GM21737 (cell line): ENCODE measurements at regions not wholly inside any gene's neighbourhood (a gene's known extent, or its start where the extent isn't known, plus 50 kb on each side); places are given as distances from the start of the nearest gene placed in this dataset.

Experiments used
- ATAC-seq: cut with Tn5 transposase; IDR thresholded peaks from one replicate; pipeline ENCODE4 v1.9.1; 2021; ENCODE audit warnings: mild to moderate bottlenecking, moderate library complexity; ENCODE audit not compliant: unreplicated experiment

GRCh38 chr5:60386436-60387050, 313.4 kb downstream of the DEPDC1B start:
- ATAC-seq, result no peak

- no peak for ATAC-seq
Measured at GRCh38 chr5:60382716-60383115, 317.2 kb downstream of the DEPDC1B start.

DNA sequence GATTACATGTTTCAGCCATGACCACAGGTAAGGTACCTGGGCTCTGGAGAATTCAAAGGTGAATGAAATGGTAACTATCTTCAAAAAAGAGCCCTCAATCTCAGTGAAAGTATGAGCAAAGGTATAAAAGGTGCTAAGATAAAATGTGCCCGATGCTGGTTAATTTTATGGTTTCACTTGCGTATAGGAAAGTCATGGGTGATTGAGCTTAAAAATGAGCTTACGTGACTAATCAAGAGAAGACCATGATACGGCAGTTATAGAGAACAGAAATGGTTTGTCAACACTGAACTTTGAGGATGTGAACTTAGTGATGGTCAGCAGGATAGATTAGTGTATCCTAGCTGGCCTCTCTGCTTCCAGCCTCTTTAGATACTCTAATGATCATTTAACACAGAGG, 320.1 kb downstream of the DEPDC1B start:
- no peak for ATAC-seq

- ATAC-seq, result no peak
Measured at GRCh38 chr5:60377826-60378225, 322.1 kb downstream of the DEPDC1B start.

GRCh38 chr5:60376860-60377259, 323.1 kb downstream of the DEPDC1B start:
- ATAC-seq, result no peak

DNA sequence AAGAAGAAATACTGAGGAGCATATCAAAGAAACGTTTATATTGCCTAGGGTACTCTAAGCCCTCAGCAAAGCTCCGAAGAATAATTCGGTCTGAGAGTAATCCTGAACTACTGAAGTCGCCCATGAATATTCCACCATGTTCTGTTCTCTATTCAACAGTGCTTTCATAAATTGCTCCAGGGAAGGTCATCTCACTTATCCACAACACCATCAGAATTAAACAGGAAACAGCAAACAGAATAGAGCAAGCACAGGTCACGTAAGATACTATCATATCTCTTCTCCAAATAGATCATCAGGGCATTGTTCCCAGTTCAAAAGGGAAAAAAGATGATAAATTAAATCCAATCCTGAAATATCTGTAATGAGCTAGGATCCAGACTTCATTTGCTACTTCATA, 325.6 kb downstream of the DEPDC1B start:
- no peak for ATAC-seq

DNA sequence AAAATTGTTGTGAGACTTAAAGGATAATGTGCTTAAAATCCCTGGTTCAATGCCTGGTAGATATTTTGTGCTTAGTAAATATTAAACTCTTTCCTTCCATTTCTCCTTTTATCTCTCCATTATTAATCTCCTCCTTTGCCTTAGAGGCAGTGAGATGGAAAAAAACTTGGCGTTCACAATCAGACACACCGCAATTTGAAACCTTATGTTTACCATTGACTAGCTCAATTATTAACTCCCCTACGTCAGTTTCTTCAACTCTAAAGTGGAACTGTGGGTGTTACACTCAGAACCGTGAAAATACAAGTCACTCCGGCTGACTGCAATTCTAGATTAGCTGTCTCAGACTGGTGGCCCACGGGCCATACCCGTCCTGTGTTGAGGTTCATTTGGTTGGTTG, 327.2 kb downstream of the DEPDC1B start:
- no peak for ATAC-seq

DNA sequence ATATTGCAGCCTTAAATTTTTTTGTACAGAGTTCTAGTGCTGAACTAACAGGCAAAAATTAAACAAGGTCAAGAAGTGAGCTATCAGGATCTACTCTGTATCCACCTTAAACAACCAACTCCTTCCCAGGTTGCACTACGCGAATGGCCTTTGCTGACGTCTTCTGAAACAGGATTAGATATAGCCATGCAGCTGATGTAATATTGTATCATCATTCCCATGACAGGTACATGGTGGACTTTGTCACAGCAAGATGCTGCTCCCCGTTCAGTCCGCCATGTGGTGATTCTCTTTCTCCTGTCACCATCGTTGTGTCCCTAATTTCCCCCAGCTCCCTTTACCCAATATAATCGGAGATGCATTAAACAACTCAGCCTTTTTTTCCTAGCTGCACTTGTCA, 328.9 kb downstream of the DEPDC1B start:
- no peak for ATAC-seq

DNA sequence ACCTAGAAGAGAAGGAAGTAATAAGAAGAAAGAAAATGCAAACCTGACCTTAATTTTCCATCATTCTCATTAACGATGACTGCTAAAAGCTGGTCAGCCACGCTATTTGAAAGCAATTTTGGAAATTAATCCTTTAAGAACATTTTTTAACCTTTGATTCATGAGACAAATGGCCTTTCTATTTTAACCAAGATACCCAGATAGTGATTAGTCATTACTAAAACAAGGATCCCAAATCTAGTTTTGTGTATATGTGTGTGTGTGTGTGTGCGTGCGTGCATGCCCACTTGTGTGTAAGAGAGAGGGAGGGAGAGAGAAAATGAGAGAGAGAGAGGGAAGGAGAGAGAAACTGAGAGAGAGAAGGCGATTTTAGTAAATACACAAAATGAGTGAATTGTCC, 329.5 kb downstream of the DEPDC1B start:
- no peak for ATAC-seq

DNA sequence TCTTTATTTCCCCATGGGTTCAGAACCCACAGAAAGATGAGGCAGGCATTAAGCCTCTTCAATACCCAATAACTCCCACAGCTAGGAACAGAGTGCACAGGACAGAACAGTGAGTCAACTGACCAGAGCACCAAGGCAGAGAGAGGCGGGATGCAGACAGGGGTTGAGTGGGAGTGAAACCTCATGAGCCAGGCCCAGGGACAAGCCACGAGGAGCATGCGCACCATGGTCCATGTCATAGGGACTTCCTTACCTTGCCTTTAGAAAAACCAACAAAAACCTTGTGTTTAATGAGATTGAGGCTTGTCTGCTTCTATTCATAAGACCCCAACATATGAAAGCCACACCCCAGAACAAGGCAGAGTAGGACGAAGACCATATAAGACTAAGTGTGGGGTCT, 330.6 kb downstream of the DEPDC1B start:
- ATAC-seq, result no peak

DNA sequence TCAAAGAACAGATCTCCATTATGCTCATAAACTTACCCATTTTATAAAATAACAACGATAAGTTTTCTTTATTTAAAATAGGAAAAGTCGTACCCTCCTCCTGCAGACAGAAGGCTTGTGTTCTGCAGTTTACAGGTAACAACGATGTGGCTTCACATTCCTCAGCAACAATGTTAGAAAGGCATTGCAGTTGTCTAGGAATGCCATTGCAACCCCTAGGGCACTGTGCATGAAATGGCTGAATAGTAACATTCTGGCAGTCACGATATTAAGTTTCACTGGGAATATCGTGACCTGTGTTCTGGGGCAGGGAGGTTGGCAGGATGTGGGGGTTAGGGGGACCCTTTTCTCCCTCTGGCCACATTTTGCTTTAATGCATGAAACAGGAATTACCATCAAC, 331.9 kb downstream of the DEPDC1B start:
- ATAC-seq, result no peak

DNA sequence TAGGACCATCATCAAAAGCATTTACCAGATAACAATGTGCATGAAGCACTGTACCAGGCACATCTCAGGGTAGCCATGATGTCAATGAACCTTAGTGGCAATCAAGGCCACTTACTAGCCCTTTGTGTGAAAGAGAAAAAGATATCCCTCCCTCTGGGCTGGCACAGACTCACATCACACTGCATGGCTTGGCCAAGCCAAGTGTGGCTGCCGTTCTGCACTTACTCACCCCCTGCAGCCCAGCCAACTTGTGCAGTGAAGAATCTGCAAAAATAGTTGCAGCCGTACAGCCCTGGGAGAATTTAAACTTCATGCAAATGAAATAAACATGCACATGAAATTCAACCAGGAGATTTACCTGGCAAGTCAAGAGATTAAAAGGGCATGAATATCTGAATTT, 333.5 kb downstream of the DEPDC1B start:
- no peak for ATAC-seq

DNA sequence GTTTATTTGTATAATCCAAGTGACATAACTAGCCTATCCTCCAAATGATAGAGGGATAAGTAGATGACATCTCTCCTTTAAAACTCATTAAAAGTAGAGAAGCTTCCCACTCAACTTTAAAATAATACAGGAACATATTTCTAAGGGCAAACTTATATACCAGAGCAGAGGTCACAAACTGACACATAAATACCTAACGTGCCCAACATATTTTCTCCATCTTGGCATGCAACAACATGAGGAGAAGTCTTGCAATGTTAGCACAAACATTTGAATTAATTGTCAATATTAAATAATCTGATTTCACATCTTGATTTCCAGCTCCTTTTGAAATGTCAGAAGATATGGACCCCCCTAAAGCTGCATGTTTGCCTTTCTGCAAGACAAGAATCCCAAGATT, 335.0 kb downstream of the DEPDC1B start:
- ATAC-seq, result no peak

- no peak for ATAC-seq
Measured at GRCh38 chr5:60362158-60362557, 337.8 kb downstream of the DEPDC1B start.

GRCh38 chr5:60360355-60360754, 339.6 kb downstream of the DEPDC1B start:
- no peak for ATAC-seq

GRCh38 chr5:60357302-60357701, 342.7 kb downstream of the DEPDC1B start:
- ATAC-seq, result no peak

- ATAC-seq, result no peak
Measured at GRCh38 chr5:60356745-60357144, 343.2 kb downstream of the DEPDC1B start.

GRCh38 chr5:60355181-60355580, 344.8 kb downstream of the DEPDC1B start:
- ATAC-seq, result no peak

- ATAC-seq, result no peak
Measured at GRCh38 chr5:60354311-60354710, 345.7 kb downstream of the DEPDC1B start.

DNA sequence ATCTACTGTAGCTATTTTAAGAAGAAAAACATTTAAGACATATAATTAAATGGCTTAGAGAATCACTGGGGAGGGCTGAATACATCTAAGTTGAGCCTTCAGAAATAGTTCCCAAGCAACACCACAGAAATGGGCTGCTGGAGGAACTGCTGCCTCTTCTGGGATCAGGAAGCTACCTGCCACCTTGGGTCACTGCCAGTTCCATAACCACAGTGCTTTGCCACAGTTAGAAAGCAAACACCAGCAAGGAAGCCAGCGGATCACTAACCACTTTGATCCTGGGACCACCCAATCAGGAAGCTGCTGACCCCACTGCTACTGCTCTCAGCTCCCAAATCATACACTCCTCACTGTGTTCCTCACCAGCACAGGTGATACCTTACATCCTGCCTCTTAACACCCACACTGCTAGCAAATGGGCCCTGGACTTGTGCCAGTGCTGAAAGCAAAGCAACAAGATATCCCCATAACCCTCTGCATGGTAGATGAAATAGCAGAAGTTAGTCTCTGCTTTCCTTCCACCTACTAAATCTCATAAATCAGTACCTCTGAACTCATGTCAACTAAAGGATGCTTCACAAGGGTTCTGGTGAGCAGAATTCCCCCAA, 346.9 kb downstream of the DEPDC1B start:
- ATAC-seq, result no peak

DNA sequence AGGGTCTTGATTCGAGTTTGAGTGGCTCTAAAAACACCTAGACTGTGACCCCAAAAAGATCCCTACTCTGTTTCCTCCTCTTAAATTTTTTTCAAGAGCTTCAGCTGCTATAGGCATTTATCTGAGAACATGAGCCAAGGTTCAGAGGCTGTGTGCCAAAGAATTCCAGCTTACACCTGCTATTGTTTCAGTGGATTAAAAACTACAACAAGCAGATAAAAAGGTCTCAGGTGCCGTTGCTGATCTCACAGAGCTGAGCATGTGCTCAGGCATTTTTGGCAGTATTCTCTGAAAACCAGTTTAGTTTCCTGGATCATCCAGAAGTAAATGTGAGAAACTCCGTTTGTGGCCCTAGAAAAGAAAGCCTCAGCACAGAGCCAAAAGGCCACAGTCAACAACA, 349.2 kb downstream of the DEPDC1B start:
- ATAC-seq, result no peak

- ATAC-seq, result no peak
Measured at GRCh38 chr5:60349891-60350415, 350.0 kb downstream of the DEPDC1B start.

- ATAC-seq, result no peak
Measured at GRCh38 chr5:60346393-60346792, 353.6 kb downstream of the DEPDC1B start.
